ENCODE measurements at regions not wholly inside any gene's neighbourhood (a gene's known extent, or its start where the extent isn't known, plus 50 kb on each side); places are given as distances from the start of the nearest gene placed in this dataset.

GRCh38 chr2:163490281-163490680 lies 245.5 kb downstream of the FIGN start:
- no peak for TF ChIP-seq CTCF (IDR thresholded peaks at IDR 0.05; ENCODE audit: insufficient read depth, low read length, poor library complexity, severe bottlenecking)
- TF ChIP-seq EZH2phosphoT487 (conservative IDR thresholded peaks at IDR 0.05; ENCODE audit: low read length) = no peak
